ENCODE measurements at regions not wholly inside any gene's neighbourhood (a gene's known extent, or its start where the extent isn't known, plus 50 kb on each side); places are given as distances from the start of the nearest gene placed in this dataset.

GRCh38 chr12:54798651-54799050 lies 55.7 kb upstream of the MUCL1 start:
- no peak overlapping the region for H3K14ac ChIP-seq (ENCODE audit: insufficient read depth, low read length)
- H3T11ph ChIP-seq (ENCODE audit: low read length), result no peak overlapping the region
- no peaks in the 10 kb centered on the region for H3K27me3 ChIP-seq (ENCODE audit: insufficient read depth, low read length)
- H4K5ac ChIP-seq (ENCODE audit: insufficient read length, low read depth, low read length), result no peak overlapping the region
- DNase-seq, result no peak
- TF ChIP-seq CTCF (conservative IDR thresholded peaks at IDR 0.05), result no peak
- H3K79me2 ChIP-seq (ENCODE audit: insufficient read depth, low read length), result no peaks in the 10 kb centered on the region
- no CpG with 5 or more reads among the region's 1 CpG for WGBS (ENCODE audit: extremely low coverage, insufficient read length, low lambda C conversion rate)
- no peaks in the 10 kb centered on the region for H3K79me1 ChIP-seq (ENCODE audit: insufficient read depth, low read depth, low read length, poor library complexity, severe bottlenecking)
- Mint-ChIP-seq H3K27me3 (ENCODE audit: low read depth) (peaks cover 5% of the 10 kb centered on the region), H3K27ac (no peak overlapping the region), H3K36me3 (ENCODE audit: insufficient read depth in 1 of 3, low read depth in 3 of 3) (no peaks in the 10 kb centered on the region), H3K4me3 (no peak overlapping the region), H3K9me3 (no peaks in the 10 kb centered on the region), H3K4me1 (no peaks in the 10 kb centered on the region)
- no peak overlapping the region for H2BK5ac ChIP-seq (ENCODE audit: insufficient read length, low read length)
- H2AFZ ChIP-seq (ENCODE audit: low read length), result no peak overlapping the region
- no peak overlapping the region for H3K23ac ChIP-seq (ENCODE audit: insufficient read length, low read depth, low read length)
- H3K23me2 ChIP-seq (ENCODE audit: insufficient read length, low read depth, low read length, poor library complexity, severe bottlenecking), result no peaks in the 10 kb centered on the region
- H3K56ac ChIP-seq (ENCODE audit: insufficient read length, low read depth, low read length), result no peak overlapping the region
- no peak overlapping the region for H2AK5ac ChIP-seq (ENCODE audit: insufficient read length, low read length)
- H4K20me1 ChIP-seq (ENCODE audit: control insufficient read depth, insufficient read depth, insufficient read length), result no peaks in the 10 kb centered on the region
- no peak overlapping the region for H4K91ac ChIP-seq (ENCODE audit: insufficient read length, low read depth, low read length)
- H3K9me3 ChIP-seq (ENCODE audit: control insufficient read depth, low read depth, low read length), result no peaks in the 10 kb centered on the region
- no peak overlapping the region for H3K18ac ChIP-seq (ENCODE audit: insufficient read length, low read depth, low read length)
- H4K8ac ChIP-seq (replicated peaks; ENCODE audit: insufficient read length, low read depth, low read length), result no peak overlapping the region
- H3K27ac ChIP-seq (ENCODE audit: insufficient read length, low read depth, low read length), result no peak overlapping the region
- no peak overlapping the region for H2BK120ac ChIP-seq (ENCODE audit: low read depth, low read length, poor library complexity, severe bottlenecking)
- no peak overlapping the region for H2BK20ac ChIP-seq (ENCODE audit: low read depth, low read length, poor library complexity, severe bottlenecking)
- H3K4ac ChIP-seq (ENCODE audit: low read depth, low read length), result no peak overlapping the region
- H2BK15ac ChIP-seq (ENCODE audit: low read depth, low read length), result no peak overlapping the region
- no peak overlapping the region for H2BK12ac ChIP-seq (ENCODE audit: insufficient read length, low read depth, low read length)
- no peak overlapping the region for H3K4me2 ChIP-seq (ENCODE audit: insufficient read depth, insufficient read length, low read length)
- H3K4me1 ChIP-seq (ENCODE audit: insufficient read depth, low read length), result no peaks in the 10 kb centered on the region
- H3K9ac ChIP-seq (ENCODE audit: extremely low read depth, insufficient read length, low read length), result no peak overlapping the region

Data from H9 (cell line).